Panc1 (cell line): ENCODE measurements at regions not wholly inside any gene's neighbourhood (a gene's known extent, or its start where the extent isn't known, plus 50 kb on each side); places are given as distances from the start of the nearest gene placed in this dataset.

ENCODE experiments used
- CTCF ChIP-seq: fragments of 450-650 bp; IDR thresholded peaks from 2 replicates; pipeline ENCODE4 v1.5.1; 2017; ENCODE audit warnings: mild to moderate bottlenecking
- POLR2AphosphoS5 ChIP-seq: IDR thresholded peaks from 2 replicates; pipeline ENCODE4 v1.6.1; 2012; ENCODE audit warnings: mild to moderate bottlenecking, low read depth, low read length, moderate library complexity
- TCF7L2 ChIP-seq: IDR thresholded peaks from 2 replicates; pipeline ENCODE4 v1.6.1; 2011; ENCODE audit warnings: mild to moderate bottlenecking, low read depth, low read length, inconsistent platforms
- TF ChIP-seq, protein P1 (sequence below), 2 experiments: IDR thresholded peaks; 2 replicates each; pipeline ENCODE4 v1.6.1; 2011 to 2012; ENCODE audit warnings: low read depth in 2 of 2, control low read depth in 1 of 2, low read length in 1 of 2, mild to moderate bottlenecking in 1 of 2, moderate library complexity in 1 of 2; ENCODE audit not compliant: insufficient read depth in 1 of 2

GRCh38 chr6:101077344-101077743 is 196.2 kb upstream of the ASCC3 start:
- TF ChIP-seq POLR2AphosphoS5: no peak
- TF ChIP-seq CTCF: no peak
- no peak for TF ChIP-seq TCF7L2
- TF ChIP-seq, protein P1, sequence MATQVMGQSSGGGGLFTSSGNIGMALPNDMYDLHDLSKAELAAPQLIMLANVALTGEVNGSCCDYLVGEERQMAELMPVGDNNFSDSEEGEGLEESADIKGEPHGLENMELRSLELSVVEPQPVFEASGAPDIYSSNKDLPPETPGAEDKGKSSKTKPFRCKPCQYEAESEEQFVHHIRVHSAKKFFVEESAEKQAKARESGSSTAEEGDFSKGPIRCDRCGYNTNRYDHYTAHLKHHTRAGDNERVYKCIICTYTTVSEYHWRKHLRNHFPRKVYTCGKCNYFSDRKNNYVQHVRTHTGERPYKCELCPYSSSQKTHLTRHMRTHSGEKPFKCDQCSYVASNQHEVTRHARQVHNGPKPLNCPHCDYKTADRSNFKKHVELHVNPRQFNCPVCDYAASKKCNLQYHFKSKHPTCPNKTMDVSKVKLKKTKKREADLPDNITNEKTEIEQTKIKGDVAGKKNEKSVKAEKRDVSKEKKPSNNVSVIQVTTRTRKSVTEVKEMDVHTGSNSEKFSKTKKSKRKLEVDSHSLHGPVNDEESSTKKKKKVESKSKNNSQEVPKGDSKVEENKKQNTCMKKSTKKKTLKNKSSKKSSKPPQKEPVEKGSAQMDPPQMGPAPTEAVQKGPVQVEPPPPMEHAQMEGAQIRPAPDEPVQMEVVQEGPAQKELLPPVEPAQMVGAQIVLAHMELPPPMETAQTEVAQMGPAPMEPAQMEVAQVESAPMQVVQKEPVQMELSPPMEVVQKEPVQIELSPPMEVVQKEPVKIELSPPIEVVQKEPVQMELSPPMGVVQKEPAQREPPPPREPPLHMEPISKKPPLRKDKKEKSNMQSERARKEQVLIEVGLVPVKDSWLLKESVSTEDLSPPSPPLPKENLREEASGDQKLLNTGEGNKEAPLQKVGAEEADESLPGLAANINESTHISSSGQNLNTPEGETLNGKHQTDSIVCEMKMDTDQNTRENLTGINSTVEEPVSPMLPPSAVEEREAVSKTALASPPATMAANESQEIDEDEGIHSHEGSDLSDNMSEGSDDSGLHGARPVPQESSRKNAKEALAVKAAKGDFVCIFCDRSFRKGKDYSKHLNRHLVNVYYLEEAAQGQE (IDR thresholded peaks at IDR 0.05; ENCODE audit: insufficient read depth in 1 of 2, low read depth in 2 of 2, low read length in 1 of 2): no peak
